CD4-positive, alpha-beta T cell treated with Interleukin-6 at 100 ng/mL for 8 hours (primary cell): ENCODE measurements at regions not wholly inside any gene's neighbourhood (a gene's known extent, or its start where the extent isn't known, plus 50 kb on each side); places are given as distances from the start of the nearest gene placed in this dataset.

Experiments used
- DNase-seq: peaks from one replicate; pipeline ENCODE4 v3.0.0-alpha.2; 2020; ENCODE audit warnings: mixed read lengths, low spot score

GRCh38 chr11:134800826-134801225 is 388.8 kb upstream of the B3GAT1 start:
- DNase-seq: no peak

DNA sequence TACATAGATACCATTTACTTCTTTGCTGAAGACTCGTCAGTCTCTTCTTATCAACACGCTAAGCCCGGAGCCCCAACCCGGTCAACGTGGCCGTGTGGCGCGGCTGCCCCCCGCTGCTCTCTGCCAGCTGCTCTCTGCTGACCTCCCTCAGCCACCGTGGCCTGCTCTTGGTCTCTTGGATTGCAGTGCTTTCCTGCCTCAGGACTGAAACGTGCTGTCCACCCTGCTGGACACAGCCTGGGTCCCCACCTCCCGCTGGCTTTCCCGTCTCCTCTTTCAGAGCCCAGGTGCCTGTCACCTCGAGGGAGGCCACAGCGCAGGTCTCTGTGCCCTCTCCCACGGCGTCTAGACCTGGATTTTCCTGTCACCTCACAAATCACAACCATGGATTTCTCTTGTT is 388.1 kb upstream of the B3GAT1 start:
- no peak for DNase-seq

GRCh38 chr11:134799386-134799785 is 387.3 kb upstream of the B3GAT1 start:
- no peak for DNase-seq

GRCh38 chr11:134797411-134798089 is 385.5 kb upstream of the B3GAT1 start:
- no peak for DNase-seq

DNA sequence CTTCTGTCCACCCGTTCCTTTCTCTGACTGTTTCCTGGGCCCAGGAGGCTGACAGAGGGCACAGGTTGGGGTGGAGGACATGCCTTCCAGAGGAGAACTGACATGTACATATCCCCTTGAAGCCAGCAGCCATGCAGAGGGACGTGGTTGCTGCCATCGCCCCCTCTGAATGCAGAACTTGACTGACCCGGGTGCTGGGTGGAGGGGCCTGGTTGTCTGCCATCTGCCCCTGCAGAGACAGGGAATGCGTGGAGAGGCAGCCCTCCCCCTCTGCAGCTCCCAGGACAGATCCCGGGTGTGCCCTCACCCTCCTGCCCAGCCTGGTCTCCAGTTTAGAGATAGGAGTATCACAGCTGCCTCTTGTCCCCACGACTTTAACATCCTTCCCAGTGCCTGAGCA is 383.0 kb upstream of the B3GAT1 start:
- DNase-seq: no peak

GRCh38 chr11:134794192-134794591 is 382.1 kb upstream of the B3GAT1 start:
- no peak for DNase-seq

DNA sequence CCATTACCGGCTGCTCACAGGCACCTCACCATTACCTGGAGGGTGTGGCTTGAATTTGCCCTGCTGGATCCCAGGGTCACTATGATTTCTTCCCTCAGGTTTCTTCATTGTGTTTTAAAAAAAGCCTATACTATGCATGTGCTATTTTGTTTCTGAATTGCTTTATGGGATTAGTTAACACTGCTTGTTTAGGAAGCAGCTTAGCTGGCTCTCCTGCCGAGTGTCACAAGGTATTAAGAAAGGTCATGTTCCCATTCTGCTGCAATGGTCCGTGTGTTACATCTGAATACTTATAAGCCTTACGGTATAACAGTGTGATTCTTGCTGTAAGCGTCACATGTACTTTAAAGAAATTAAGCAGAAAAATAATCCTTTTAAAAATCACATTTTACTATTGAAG is 380.6 kb upstream of the B3GAT1 start:
- no peak for DNase-seq

DNA sequence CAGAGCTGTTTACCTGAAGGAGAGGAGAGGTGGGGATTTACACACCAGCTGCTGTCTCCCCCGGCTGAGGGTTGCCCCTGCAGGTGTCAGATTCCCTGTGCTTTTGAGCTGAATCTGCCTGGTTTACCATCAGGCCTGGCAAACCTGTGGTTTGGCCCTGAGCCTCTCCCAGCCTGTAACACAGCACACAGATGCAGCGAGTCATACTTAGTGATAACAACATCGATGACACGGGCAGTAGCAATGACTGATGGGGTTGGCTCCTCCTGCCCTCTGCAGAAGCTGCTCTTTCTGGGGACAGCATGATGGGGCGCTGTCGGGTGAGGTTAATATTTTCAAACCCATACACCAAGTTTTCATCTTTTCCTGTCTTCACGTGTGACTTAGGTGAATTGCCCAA is 380.0 kb upstream of the B3GAT1 start:
- DNase-seq: no peak

- no peak for DNase-seq
Observed at GRCh38 chr11:134791102-134791501, 379.1 kb upstream of the B3GAT1 start.

DNA sequence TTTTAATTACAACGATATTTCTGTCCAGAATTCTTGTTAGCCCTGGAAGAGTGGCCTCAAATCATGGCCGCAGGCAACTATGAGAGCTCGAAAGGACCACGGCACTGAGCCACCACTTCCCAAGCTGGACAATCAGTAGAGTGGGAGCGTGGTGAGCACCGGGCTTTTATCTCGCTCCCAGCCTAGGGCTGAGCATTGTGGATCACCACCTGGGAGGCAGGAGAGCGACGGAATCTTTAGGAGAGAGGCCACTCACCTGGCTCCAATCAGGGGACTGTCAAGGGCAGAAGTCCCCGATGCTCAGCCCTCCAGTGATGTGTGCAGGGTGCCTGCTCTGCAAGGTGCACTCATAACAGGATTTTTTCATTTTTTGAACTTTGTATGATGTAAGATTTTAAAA is 377.1 kb upstream of the B3GAT1 start:
- no peak for DNase-seq

GRCh38 chr11:134786636-134787035 is 374.6 kb upstream of the B3GAT1 start:
- DNase-seq: no peak

- DNase-seq: no peak
Observed at GRCh38 chr11:134785660-134786284, 373.7 kb upstream of the B3GAT1 start.

GRCh38 chr11:134785059-134785458 is 373.0 kb upstream of the B3GAT1 start:
- no peak for DNase-seq

GRCh38 chr11:134784568-134784967 is 372.5 kb upstream of the B3GAT1 start:
- DNase-seq: no peak

DNA sequence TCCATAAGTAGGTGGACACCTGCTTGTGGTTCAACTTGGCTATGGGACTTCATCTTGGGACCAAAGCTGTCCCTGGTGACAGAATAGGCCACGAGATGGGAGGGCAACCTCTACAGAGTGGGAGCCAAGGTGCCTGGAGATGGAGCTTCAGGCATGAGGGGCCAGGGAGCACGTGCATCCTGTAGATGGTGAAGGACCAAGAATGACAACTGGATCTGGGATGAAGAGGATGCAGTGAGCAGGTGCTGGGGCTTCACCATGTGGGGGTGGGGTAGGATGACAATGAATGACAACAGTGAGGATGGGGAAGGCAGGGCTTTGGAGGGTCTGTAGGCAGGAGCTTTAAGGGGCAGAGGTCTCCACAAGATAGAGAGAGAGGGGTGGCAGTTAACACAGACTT is 372.0 kb upstream of the B3GAT1 start:
- DNase-seq: no peak

DNA sequence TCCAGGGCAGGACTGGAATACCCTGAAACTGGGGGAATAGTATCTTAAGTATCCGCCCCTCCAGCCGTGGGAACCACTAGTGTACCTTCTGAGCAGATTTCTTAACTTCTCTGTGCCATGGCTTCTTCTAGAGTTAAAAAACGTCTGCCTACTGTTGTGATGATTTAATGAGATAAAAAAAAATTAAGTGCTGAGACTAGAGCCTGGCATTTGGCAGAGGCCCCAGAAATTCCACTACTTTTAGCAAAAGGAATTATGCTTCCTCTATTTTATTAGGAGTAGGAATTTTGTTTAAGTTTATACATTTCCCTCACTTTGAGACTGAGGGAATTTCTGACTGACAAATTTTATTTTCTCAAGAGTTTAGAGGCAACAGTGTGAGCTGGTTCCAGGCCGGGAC is 371.2 kb upstream of the B3GAT1 start:
- DNase-seq: no peak

- no peak for DNase-seq
Observed at GRCh38 chr11:134781380-134781866, 369.4 kb upstream of the B3GAT1 start.

- DNase-seq: no peak
Observed at GRCh38 chr11:134780486-134781147, 368.6 kb upstream of the B3GAT1 start.

- no peak for DNase-seq
Observed at GRCh38 chr11:134779179-134779578, 367.1 kb upstream of the B3GAT1 start.

- no peak for DNase-seq
Observed at GRCh38 chr11:134768463-134768862, 356.4 kb upstream of the B3GAT1 start.

DNA sequence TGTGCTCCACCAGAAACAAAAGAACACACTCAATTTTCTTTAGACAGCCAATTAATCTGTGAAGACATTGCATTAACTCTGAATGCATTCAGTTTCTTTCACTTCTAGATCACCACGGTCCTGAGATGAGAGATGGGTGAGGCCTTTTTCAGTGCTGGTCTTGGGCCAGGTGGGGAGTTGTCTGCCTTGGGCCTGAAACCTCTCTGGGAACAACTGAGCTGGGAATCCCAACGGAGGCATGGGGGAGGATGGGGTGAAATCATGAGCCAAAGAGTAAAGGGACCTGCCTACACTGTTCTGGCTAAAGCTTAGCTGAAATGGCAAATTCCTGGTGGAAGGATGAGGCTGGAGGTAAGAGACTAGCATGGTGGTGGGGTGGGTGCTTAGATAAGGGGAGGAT is 353.5 kb upstream of the B3GAT1 start:
- no peak for DNase-seq

- DNase-seq: no peak
Observed at GRCh38 chr11:134764966-134765365, 352.9 kb upstream of the B3GAT1 start.

- no peak for DNase-seq
Observed at GRCh38 chr11:134764367-134764766, 352.3 kb upstream of the B3GAT1 start.

DNA sequence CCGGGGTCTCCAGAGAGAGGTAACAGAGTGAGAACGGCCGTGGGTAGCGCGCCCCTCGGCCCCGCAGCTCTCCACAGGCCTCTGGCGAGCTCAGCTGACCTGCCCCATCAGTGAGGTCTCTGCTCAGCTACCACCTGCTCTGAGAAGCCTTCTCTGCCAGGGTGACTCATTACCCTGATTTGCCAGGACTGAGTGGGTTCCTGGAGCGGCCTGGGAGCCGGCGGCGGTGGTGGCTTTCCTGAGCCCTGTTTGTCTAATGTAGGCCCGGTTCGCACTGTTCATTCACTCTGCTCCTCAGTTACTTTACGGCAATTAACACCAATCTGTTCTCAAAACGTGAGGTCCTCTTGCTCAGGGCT is 351.0 kb upstream of the B3GAT1 start:
- DNase-seq: no peak
